ENCODE measurements at regions not wholly inside any gene's neighbourhood (a gene's known extent, or its start where the extent isn't known, plus 50 kb on each side); places are given as distances from the start of the nearest gene placed in this dataset.

DNA sequence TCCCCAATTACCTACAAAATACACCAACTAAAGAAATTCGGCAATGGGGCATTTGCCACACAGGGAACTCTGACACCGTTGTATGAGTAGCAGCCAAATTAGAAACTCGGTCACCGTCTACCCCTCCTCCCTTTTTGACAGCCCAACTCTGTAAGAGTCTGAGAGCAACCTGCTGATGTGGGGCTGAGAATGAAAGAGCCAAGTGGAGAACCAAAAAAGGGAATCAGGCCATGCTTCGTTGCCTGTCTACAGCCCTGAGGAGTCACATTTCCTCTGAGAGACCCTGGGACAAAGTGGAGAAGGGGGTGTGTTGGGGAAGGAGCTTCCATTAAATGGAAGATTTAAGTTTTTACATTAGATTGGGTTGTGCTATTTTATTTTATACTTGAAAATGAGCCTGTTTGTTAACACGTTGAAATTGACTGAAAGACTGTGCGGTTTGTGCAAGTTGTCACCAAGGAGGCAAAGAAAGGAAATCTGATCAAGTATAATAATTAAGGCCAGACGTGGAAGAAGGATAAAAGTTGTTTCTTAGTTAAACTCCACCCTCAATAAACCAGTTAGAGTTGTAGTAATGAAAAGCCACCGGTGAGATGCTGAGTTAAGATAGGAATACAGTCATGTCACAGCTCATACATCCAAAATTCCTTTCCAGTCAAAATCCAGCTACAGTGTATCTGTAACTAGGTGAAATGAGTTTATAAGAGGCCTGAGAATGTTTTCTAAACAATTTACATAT is 131.7 kb upstream of the CREB1 start:
- H3K9me3 ChIP-seq (ENCODE audit: insufficient read depth, low read depth, low read length), result no peaks in the 10 kb centered on the region
- H4K91ac ChIP-seq (ENCODE audit: low read depth, low read length), result no peak overlapping the region
- H3K79me1 ChIP-seq (ENCODE audit: low read length), result no peaks in the 10 kb centered on the region

DNA sequence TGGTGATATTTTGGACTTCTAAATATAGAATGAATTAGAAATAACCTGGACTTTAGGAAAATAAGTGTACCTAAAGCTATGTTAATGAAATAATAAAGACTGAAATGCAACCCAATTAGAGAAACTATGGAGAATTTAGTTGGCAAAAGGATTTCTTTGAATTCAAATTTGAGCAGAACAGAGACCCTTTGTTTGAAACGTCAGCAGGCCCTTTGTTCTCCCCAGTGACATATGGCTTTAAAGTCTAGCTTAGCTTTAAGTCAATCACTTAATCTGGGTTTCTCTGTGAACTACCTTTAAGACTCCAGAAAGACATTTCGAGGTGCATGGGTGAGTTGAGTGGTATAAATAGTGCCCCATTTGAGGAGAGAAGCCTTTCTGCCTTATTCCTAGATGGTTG is 130.5 kb upstream of the CREB1 start:
- no peak overlapping the region for H3K27ac ChIP-seq (ENCODE audit: low read depth, low read length)
- H3K23ac ChIP-seq (ENCODE audit: low read length), result no peak overlapping the region
- no peak overlapping the region for H3K4me2 ChIP-seq (ENCODE audit: low read length)
- no peak overlapping the region for H3K4ac ChIP-seq (ENCODE audit: low read depth, low read length)
- H4K8ac ChIP-seq (ENCODE audit: low read depth, low read length), result no peak overlapping the region
- H3K4me3 ChIP-seq (ENCODE audit: low read depth, low read length), result no peak overlapping the region
- H2BK120ac ChIP-seq (ENCODE audit: insufficient read depth, low read length, poor library complexity), result no peak overlapping the region
- H3K79me2 ChIP-seq (ENCODE audit: control insufficient read depth, insufficient read depth, low read length, poor library complexity), result no peaks in the 10 kb centered on the region
- no peak overlapping the region for H2AFZ ChIP-seq (ENCODE audit: insufficient read depth, low read length, poor library complexity)
- no peak for DNase-seq
- no peak overlapping the region for H2BK5ac ChIP-seq (ENCODE audit: low read depth, low read length, poor library complexity)
- no peak overlapping the region for H2BK12ac ChIP-seq (ENCODE audit: low read length)
- no peaks in the 10 kb centered on the region for H3K36me3 ChIP-seq (ENCODE audit: control insufficient read depth in 1 of 2, insufficient read depth in 2 of 2, low read length in 2 of 2)
- no peak overlapping the region for H3K9ac ChIP-seq (ENCODE audit: low read length)
- no peaks in the 10 kb centered on the region for H3K27me3 ChIP-seq (ENCODE audit: insufficient read depth, low read length)
- no peak overlapping the region for H2AK5ac ChIP-seq (ENCODE audit: low read length)
- no peak overlapping the region for H4K12ac ChIP-seq (ENCODE audit: low read depth, low read length)
- H3K79me1 ChIP-seq (ENCODE audit: low read length), result no peaks in the 10 kb centered on the region
- H4K91ac ChIP-seq (ENCODE audit: low read depth, low read length), result no peak overlapping the region
- H3K14ac ChIP-seq (ENCODE audit: low read length), result no peak overlapping the region
- no peaks in the 10 kb centered on the region for H3K4me1 ChIP-seq (ENCODE audit: control insufficient read depth in 1 of 2, insufficient read depth in 2 of 2, low read length in 2 of 2)
- no peak overlapping the region for H3K18ac ChIP-seq (ENCODE audit: low read length)
- H3K9me3 ChIP-seq (ENCODE audit: insufficient read depth, low read depth, low read length), result no peaks in the 10 kb centered on the region
- no CpG with 5 or more reads among the region's 2 CpGs for WGBS (ENCODE audit: extremely low coverage, insufficient coverage, insufficient read length)

More for the DNA sequence above, 131.7 kb upstream of the CREB1 start:
- Histone ChIP-seq H3K23ac (ENCODE audit: low read length) (no peak overlapping the region), H3K4me2 (ENCODE audit: low read length) (no peak overlapping the region), H3K9ac (ENCODE audit: low read length) (no peak overlapping the region), H2AK5ac (ENCODE audit: low read length) (no peak overlapping the region), H3K27me3 (ENCODE audit: insufficient read depth, low read length) (no peaks in the 10 kb centered on the region), H3K36me3 (ENCODE audit: control insufficient read depth in 1 of 2, insufficient read depth in 2 of 2, low read length in 2 of 2) (no peaks in the 10 kb centered on the region), H2BK12ac (ENCODE audit: low read length) (no peak overlapping the region), H3K14ac (ENCODE audit: low read length) (no peak overlapping the region), H3K4me3 (ENCODE audit: low read depth, low read length) (no peak overlapping the region), H3K18ac (ENCODE audit: low read length) (no peak overlapping the region), H3K4me1 (ENCODE audit: control insufficient read depth in 1 of 2, insufficient read depth in 2 of 2, low read length in 2 of 2) (no peaks in the 10 kb centered on the region), H2BK5ac (ENCODE audit: low read depth, low read length, poor library complexity) (no peak overlapping the region), H4K12ac (ENCODE audit: low read depth, low read length) (no peak overlapping the region), H3K27ac (ENCODE audit: low read depth, low read length) (no peak overlapping the region), H3K79me2 (ENCODE audit: control insufficient read depth, insufficient read depth, low read length, poor library complexity) (no peaks in the 10 kb centered on the region), H4K8ac (ENCODE audit: low read depth, low read length) (no peak overlapping the region), H2BK120ac (ENCODE audit: insufficient read depth, low read length, poor library complexity) (no peak overlapping the region), H2AFZ (ENCODE audit: insufficient read depth, low read length, poor library complexity) (no peak overlapping the region), H3K4ac (ENCODE audit: low read depth, low read length) (no peak overlapping the region)
- DNase-seq, result peak in 1 of 2 donors; percentile 22
- no CpG with 5 or more reads among the region's 9 CpGs for WGBS (ENCODE audit: extremely low coverage, insufficient coverage, insufficient read length)

DNA sequence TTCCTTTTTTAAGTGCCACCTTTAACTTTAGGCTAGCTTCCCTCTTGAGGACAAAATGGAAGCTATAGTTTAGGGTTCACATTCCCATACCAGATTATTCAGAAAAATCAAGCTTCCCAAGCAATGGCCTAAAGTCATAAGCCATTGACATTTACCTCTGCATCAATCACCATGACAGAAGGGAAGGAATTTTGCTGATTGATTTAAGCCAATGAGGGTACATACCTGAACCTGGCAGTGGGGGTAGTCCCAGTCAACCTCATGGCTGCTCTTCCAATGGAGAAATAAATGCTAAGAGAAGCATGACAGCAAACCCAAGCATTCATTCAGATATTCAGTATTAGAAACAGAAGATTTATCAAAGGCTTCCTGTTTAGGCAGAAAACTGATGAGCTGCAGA is 128.4 kb upstream of the CREB1 start:
- Histone ChIP-seq H4K12ac (ENCODE audit: low read depth, low read length) (no peak overlapping the region), H2AFZ (ENCODE audit: insufficient read depth, low read length, poor library complexity) (no peak overlapping the region), H2BK120ac (ENCODE audit: insufficient read depth, low read length, poor library complexity) (no peak overlapping the region), H3K9me3 (ENCODE audit: insufficient read depth, low read depth, low read length) (no peaks in the 10 kb centered on the region), H4K91ac (ENCODE audit: low read depth, low read length) (no peak overlapping the region), H4K8ac (ENCODE audit: low read depth, low read length) (no peak overlapping the region), H3K79me2 (ENCODE audit: control insufficient read depth, insufficient read depth, low read length, poor library complexity) (no peaks in the 10 kb centered on the region), H3K9ac (ENCODE audit: low read length) (no peak overlapping the region), H3K18ac (ENCODE audit: low read length) (no peak overlapping the region), H2BK5ac (ENCODE audit: low read depth, low read length, poor library complexity) (no peak overlapping the region), H3K23ac (ENCODE audit: low read length) (no peak overlapping the region), H2BK12ac (ENCODE audit: low read length) (no peak overlapping the region), H3K27ac (ENCODE audit: low read depth, low read length) (no peak overlapping the region), H3K4ac (ENCODE audit: low read depth, low read length) (no peak overlapping the region), H2AK5ac (ENCODE audit: low read length) (no peak overlapping the region), H3K4me1 (ENCODE audit: control insufficient read depth in 1 of 2, insufficient read depth in 2 of 2, low read length in 2 of 2) (no peaks in the 10 kb centered on the region), H3K4me3 (ENCODE audit: low read depth, low read length) (no peak overlapping the region), H3K27me3 (ENCODE audit: insufficient read depth, low read length) (no peaks in the 10 kb centered on the region), H3K36me3 (ENCODE audit: control insufficient read depth in 1 of 2, insufficient read depth in 2 of 2, low read length in 2 of 2) (no peaks in the 10 kb centered on the region), H3K79me1 (ENCODE audit: low read length) (no peaks in the 10 kb centered on the region), H3K4me2 (ENCODE audit: low read length) (no peak overlapping the region), H3K14ac (ENCODE audit: low read length) (no peak overlapping the region)
- no peak for DNase-seq

DNA sequence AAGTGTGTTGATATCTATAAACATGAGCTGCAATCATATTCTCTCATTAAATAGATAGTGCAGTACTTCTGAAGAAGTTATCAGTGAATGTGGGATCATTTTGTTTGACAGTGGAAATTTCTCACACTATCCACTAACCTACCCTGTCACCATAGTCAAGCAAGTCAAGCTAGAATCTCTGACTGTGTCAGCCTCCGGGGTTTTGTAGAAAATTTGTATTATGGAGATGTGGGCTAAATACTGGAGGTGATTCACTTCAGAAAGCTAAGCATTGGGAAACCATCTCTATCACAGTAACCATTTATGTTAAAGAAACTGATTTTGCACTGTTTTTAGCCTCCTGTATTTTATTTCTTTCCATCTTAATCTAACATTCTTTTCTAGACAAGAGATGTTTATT is 126.6 kb upstream of the CREB1 start:
- no peak overlapping the region for H2BK5ac ChIP-seq (ENCODE audit: low read depth, low read length, poor library complexity)
- no peaks in the 10 kb centered on the region for H3K79me2 ChIP-seq (ENCODE audit: control insufficient read depth, insufficient read depth, low read length, poor library complexity)
- no peak overlapping the region for H2BK12ac ChIP-seq (ENCODE audit: low read length)
- no peak overlapping the region for H3K4me2 ChIP-seq (ENCODE audit: low read length)
- no peak overlapping the region for H3K23ac ChIP-seq (ENCODE audit: low read length)
- peak; percentile 64 to 86 for DNase-seq
- no CpG with 5 or more reads among the region's 1 CpG for WGBS (ENCODE audit: extremely low coverage, insufficient coverage, insufficient read length)
- H3K9me3 ChIP-seq (ENCODE audit: insufficient read depth, low read depth, low read length), result no peaks in the 10 kb centered on the region
- no peak overlapping the region for H3K14ac ChIP-seq (ENCODE audit: low read length)
- no peaks in the 10 kb centered on the region for H3K36me3 ChIP-seq (ENCODE audit: control insufficient read depth in 1 of 2, insufficient read depth in 2 of 2, low read length in 2 of 2)
- no peak overlapping the region for H2BK120ac ChIP-seq (ENCODE audit: insufficient read depth, low read length, poor library complexity)
- H4K8ac ChIP-seq (ENCODE audit: low read depth, low read length), result no peak overlapping the region
- no peaks in the 10 kb centered on the region for H3K4me1 ChIP-seq (ENCODE audit: control insufficient read depth in 1 of 2, insufficient read depth in 2 of 2, low read length in 2 of 2)
- H2AK5ac ChIP-seq (ENCODE audit: low read length), result no peak overlapping the region
- no peak overlapping the region for H3K18ac ChIP-seq (ENCODE audit: low read length)
- H2AFZ ChIP-seq (ENCODE audit: insufficient read depth, low read length, poor library complexity), result no peak overlapping the region
- H3K27me3 ChIP-seq (ENCODE audit: insufficient read depth, low read length), result no peaks in the 10 kb centered on the region
- no peak overlapping the region for H3K4ac ChIP-seq (ENCODE audit: low read depth, low read length)
- H3K9ac ChIP-seq (ENCODE audit: low read length), result no peak overlapping the region
- H3K27ac ChIP-seq (ENCODE audit: low read depth, low read length), result no peak overlapping the region
- no peaks in the 10 kb centered on the region for H3K79me1 ChIP-seq (ENCODE audit: low read length)
- H3K4me3 ChIP-seq (ENCODE audit: low read depth, low read length), result no peak overlapping the region
- H4K91ac ChIP-seq (ENCODE audit: low read depth, low read length), result no peak overlapping the region
- H4K12ac ChIP-seq (ENCODE audit: low read depth, low read length), result no peak overlapping the region

Data from trophoblast cell (in vitro differentiated cells and primary cell).